ENCODE measurements at regions not wholly inside any gene's neighbourhood (a gene's known extent, or its start where the extent isn't known, plus 50 kb on each side); places are given as distances from the start of the nearest gene placed in this dataset.
"Not testable (repeated sequence)": the region's sequence is repeated elsewhere in the genome, so short reads cannot be mapped to it uniquely, and the experiment has no call there.

GRCh38 chr12:104888481-104888880, 69.6 kb downstream of the SLC41A2 start:
- H3K36me3 ChIP-seq = peaks cover 0 to 12% (median 0%) of the 10 kb centered on the region in 3 donors
- TF ChIP-seq CTCF (IDR thresholded peaks at IDR 0.05) (no peak), EP300 (IDR thresholded peaks at IDR 0.05) (no peak), POLR2A (IDR thresholded peaks at IDR 0.05) (no peak)
- H3K27me3 ChIP-seq = no peaks in the 10 kb centered on the region
- no peak overlapping the region for H3K27ac ChIP-seq
- H3K4me1 ChIP-seq = no peaks in the 10 kb centered on the region
- no peak overlapping the region for H3K4me3 ChIP-seq
- WGBS, 2 donors = 92 to 93% methylated on average over 2 of the region's 2 CpGs
- H3K9me3 ChIP-seq = no peaks in the 10 kb centered on the region
- DNase-seq (ENCODE audit: low spot score in 2 of 2) = no peak

- 86% methylated on average over 2 of the region's 2 CpGs for WGBS, 2 donors
- H3K4me1 ChIP-seq = no peaks in the 10 kb centered on the region
- H3K4me3 ChIP-seq = no peak overlapping the region
- TF ChIP-seq CTCF (IDR thresholded peaks at IDR 0.05) (no peak), POLR2A (IDR thresholded peaks at IDR 0.05) (no peak), EP300 (IDR thresholded peaks at IDR 0.05) (no peak)
- no peak for DNase-seq (ENCODE audit: low spot score in 2 of 2)
- H3K27ac ChIP-seq = no peak overlapping the region
- no peaks in the 10 kb centered on the region for H3K27me3 ChIP-seq
- no peaks in the 10 kb centered on the region for H3K9me3 ChIP-seq
- peaks cover 0 to 12% (median 0%) of the 10 kb centered on the region in 3 donors for H3K36me3 ChIP-seq
Measured at GRCh38 chr12:104887452-104887851, 70.6 kb downstream of the SLC41A2 start.

GRCh38 chr12:104886418-104887401, 71.4 kb downstream of the SLC41A2 start:
- 74 to 78% methylated on average over 3 of the region's 3 CpGs for WGBS, 2 donors
- peaks cover 0 to 12% (median 0%) of the 10 kb centered on the region in 3 donors for H3K36me3 ChIP-seq
- H3K27me3 ChIP-seq = no peaks in the 10 kb centered on the region
- no peaks in the 10 kb centered on the region for H3K4me1 ChIP-seq
- DNase-seq (ENCODE audit: low spot score in 2 of 2) = no peak
- no peak overlapping the region for H3K27ac ChIP-seq
- H3K9me3 ChIP-seq = no peaks in the 10 kb centered on the region
- TF ChIP-seq EP300 (IDR thresholded peaks at IDR 0.05) = no peak
- TF ChIP-seq POLR2A (IDR thresholded peaks at IDR 0.05) = no peak
- TF ChIP-seq CTCF (IDR thresholded peaks at IDR 0.05) = no peak
- H3K4me3 ChIP-seq = no peak overlapping the region

GRCh38 chr12:104878858-104879257, 79.2 kb downstream of the SLC41A2 start:
- H3K36me3 ChIP-seq; DNase-seq (ENCODE audit: low spot score in 2 of 2); H3K4me3 ChIP-seq; H3K27me3 ChIP-seq; H3K27ac ChIP-seq; H3K9me3 ChIP-seq; H3K4me1 ChIP-seq: not testable (repeated sequence)
- 83 to 87% methylated on average over 3 of the region's 3 CpGs for WGBS, 2 donors

- peak in 1 of 2 donors; percentile 60 for DNase-seq (ENCODE audit: low spot score in 2 of 2)
- H3K27ac ChIP-seq = no peak overlapping the region
Measured at GRCh38 chr12:104877103-104877705, 80.9 kb downstream of the SLC41A2 start.

More at GRCh38 chr12:104877103-104877705, 80.9 kb downstream of the SLC41A2 start:
- Histone ChIP-seq H3K9me3 (no peaks in the 10 kb centered on the region), H3K27me3 (no peaks in the 10 kb centered on the region), H3K4me1 (no peaks in the 10 kb centered on the region), H3K4me3 (no peak overlapping the region), H3K36me3 (no peaks in the 10 kb centered on the region)
- no peak for TF ChIP-seq EP300 (IDR thresholded peaks at IDR 0.05)
- TF ChIP-seq POLR2A (IDR thresholded peaks at IDR 0.05) = no peak
- peak; percentile 56 to 81 (median 72) for TF ChIP-seq CTCF (IDR thresholded peaks at IDR 0.05)
- WGBS, 2 donors = 45 to 69% methylated on average over 3 of the region's 3 CpGs

Measured in tibial nerve (tissue), 4 donors.